Activated CD4-positive, alpha-beta T cell treated with anti-CD3 and anti-CD28 coated beads, Interleukin-2, amount 50 U/mL, for 16 hours (primary cell): ENCODE measurements at regions not wholly inside any gene's neighbourhood (a gene's known extent, or its start where the extent isn't known, plus 50 kb on each side); places are given as distances from the start of the nearest gene placed in this dataset.
"Not testable (repeated sequence)": the region's sequence is repeated elsewhere in the genome, so short reads cannot be mapped to it uniquely, and the experiment has no call there.

Source experiments
- DNase-seq: peaks from one replicate; pipeline ENCODE4 v3.0.0-alpha.2; 2020

GRCh38 chr1:98575955-98576354 lies 85.6 kb upstream of the SNX7 start:
- no peak for DNase-seq

- no peak for DNase-seq
Observed at GRCh38 chr1:98565951-98566350, 95.6 kb upstream of the SNX7 start.

GRCh38 chr1:98559291-98559690 lies 102.2 kb upstream of the SNX7 start:
- no peak for DNase-seq

GRCh38 chr1:98557895-98558294 lies 103.6 kb upstream of the SNX7 start:
- no peak for DNase-seq

GRCh38 chr1:98556521-98557158 lies 104.9 kb upstream of the SNX7 start:
- peak; percentile 21 for DNase-seq

- DNase-seq: no peak
Observed at GRCh38 chr1:98555814-98556213, 105.7 kb upstream of the SNX7 start.

GRCh38 chr1:98552576-98553074 lies 108.9 kb upstream of the SNX7 start:
- DNase-seq: not testable (repeated sequence)

- no peak for DNase-seq
Observed at GRCh38 chr1:98550076-98550475, 111.4 kb upstream of the SNX7 start.

GRCh38 chr1:98546319-98546718 lies 115.2 kb upstream of the SNX7 start:
- no peak for DNase-seq

- DNase-seq: no peak
Observed at GRCh38 chr1:98538106-98538505, 123.4 kb upstream of the SNX7 start.

- DNase-seq: no peak
Observed at GRCh38 chr1:98523256-98523655, 138.3 kb upstream of the SNX7 start.

- no peak for DNase-seq
Observed at GRCh38 chr1:98516306-98516705, 145.2 kb upstream of the SNX7 start.

- no peak for DNase-seq
Observed at GRCh38 chr1:98515744-98516143, 145.8 kb upstream of the SNX7 start.

GRCh38 chr1:98512216-98512615 lies 149.3 kb upstream of the SNX7 start:
- not testable (repeated sequence) for DNase-seq

GRCh38 chr1:98503771-98504170 lies 157.8 kb upstream of the SNX7 start:
- DNase-seq: no peak

GRCh38 chr1:98502937-98503336 lies 158.6 kb upstream of the SNX7 start:
- DNase-seq: no peak

- no peak for DNase-seq
Observed at GRCh38 chr1:98500324-98500723, 161.2 kb upstream of the SNX7 start.

GRCh38 chr1:98498651-98499050 lies 162.9 kb upstream of the SNX7 start:
- no peak for DNase-seq

- no peak for DNase-seq
Observed at GRCh38 chr1:98497497-98497896, 164.0 kb upstream of the SNX7 start.

- no peak for DNase-seq
Observed at GRCh38 chr1:98496256-98496995, 165.1 kb upstream of the SNX7 start.

- DNase-seq: no peak
Observed at GRCh38 chr1:98493469-98493868, 168.1 kb upstream of the SNX7 start.

GRCh38 chr1:98490099-98490498 lies 171.4 kb upstream of the SNX7 start:
- no peak for DNase-seq

- DNase-seq: no peak
Observed at GRCh38 chr1:98487620-98488019, 173.9 kb upstream of the SNX7 start.

- no peak for DNase-seq
Observed at GRCh38 chr1:98482611-98483010, 178.9 kb upstream of the SNX7 start.

- DNase-seq: no peak
Observed at GRCh38 chr1:98480271-98480670, 181.2 kb upstream of the SNX7 start.
